ENCODE measurements at regions not wholly inside any gene's neighbourhood (a gene's known extent, or its start where the extent isn't known, plus 50 kb on each side); places are given as distances from the start of the nearest gene placed in this dataset.

DNA sequence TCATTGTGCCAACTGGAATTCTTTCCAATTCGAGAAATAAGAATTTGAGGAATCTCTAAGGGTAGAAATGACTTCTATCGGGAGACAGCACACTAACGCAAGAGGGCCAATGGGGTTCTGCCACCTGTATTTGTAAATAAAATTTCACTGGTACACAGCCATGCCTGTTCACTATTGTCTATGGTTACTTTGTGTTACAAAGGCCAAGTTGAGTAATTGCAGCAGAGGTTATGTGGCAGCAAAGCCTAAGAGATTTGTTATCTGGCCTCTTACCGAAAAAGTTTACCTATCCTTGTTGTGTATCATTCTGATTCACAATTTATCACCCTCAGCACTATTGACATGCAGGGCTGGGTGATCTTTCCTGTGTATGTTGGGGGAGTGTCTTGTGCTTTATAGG lies 278.0 kb downstream of the KLF5 start:
- H3K79me2 ChIP-seq (ENCODE audit: insufficient read depth, low read depth), result no peaks in the 10 kb centered on the region
- H4K20me1 ChIP-seq (ENCODE audit: insufficient read depth), result no peaks in the 10 kb centered on the region
- no peak overlapping the region for H3K9ac ChIP-seq
- H3K27ac ChIP-seq, result no peak overlapping the region
- H3K36me3 ChIP-seq (ENCODE audit: insufficient read depth), result no peaks in the 10 kb centered on the region
- no peaks in the 10 kb centered on the region for H3K27me3 ChIP-seq (ENCODE audit: insufficient read depth, low read depth)
- no peak overlapping the region for H3K4me2 ChIP-seq
- H3K4me3 ChIP-seq (IDR thresholded peaks at IDR 0.05; ENCODE audit: insufficient read depth, low read depth, low read length), result no peak overlapping the region
- no peaks in the 10 kb centered on the region for H3K4me1 ChIP-seq (ENCODE audit: low read depth, poor library complexity, severe bottlenecking)
- TF ChIP-seq, protein P1, sequence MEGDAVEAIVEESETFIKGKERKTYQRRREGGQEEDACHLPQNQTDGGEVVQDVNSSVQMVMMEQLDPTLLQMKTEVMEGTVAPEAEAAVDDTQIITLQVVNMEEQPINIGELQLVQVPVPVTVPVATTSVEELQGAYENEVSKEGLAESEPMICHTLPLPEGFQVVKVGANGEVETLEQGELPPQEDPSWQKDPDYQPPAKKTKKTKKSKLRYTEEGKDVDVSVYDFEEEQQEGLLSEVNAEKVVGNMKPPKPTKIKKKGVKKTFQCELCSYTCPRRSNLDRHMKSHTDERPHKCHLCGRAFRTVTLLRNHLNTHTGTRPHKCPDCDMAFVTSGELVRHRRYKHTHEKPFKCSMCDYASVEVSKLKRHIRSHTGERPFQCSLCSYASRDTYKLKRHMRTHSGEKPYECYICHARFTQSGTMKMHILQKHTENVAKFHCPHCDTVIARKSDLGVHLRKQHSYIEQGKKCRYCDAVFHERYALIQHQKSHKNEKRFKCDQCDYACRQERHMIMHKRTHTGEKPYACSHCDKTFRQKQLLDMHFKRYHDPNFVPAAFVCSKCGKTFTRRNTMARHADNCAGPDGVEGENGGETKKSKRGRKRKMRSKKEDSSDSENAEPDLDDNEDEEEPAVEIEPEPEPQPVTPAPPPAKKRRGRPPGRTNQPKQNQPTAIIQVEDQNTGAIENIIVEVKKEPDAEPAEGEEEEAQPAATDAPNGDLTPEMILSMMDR (conservative IDR thresholded peaks at IDR 0.05; ENCODE audit: low read depth, low read length), result no peak
- no peak overlapping the region for H2AFZ ChIP-seq (ENCODE audit: low read depth)

DNA sequence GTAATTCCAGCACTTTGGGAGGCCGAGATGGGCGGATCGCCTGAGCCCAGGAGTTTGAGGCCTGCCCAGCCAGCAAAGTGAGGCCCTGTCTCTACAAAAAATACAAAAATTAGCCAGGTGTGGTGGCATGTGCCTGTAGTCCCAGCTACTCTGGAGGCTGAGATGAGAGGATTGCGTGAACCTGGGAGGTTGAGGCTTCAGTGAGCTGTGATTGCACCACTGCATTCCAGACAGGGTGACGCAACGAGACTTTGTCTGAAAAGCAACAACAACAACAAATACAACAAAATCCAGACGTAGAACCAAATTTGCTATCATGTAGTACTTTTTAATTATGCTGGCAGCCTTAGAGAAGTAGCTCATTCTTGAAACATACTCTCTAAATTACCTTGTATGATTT lies 277.1 kb downstream of the KLF5 start:
- Histone ChIP-seq H3K36me3 (ENCODE audit: insufficient read depth) (no peaks in the 10 kb centered on the region), H3K27ac (no peak overlapping the region), H3K9ac (no peak overlapping the region), H3K4me2 (no peak overlapping the region), H2AFZ (ENCODE audit: low read depth) (no peak overlapping the region), H3K27me3 (ENCODE audit: insufficient read depth, low read depth) (no peaks in the 10 kb centered on the region), H3K79me2 (ENCODE audit: insufficient read depth, low read depth) (no peaks in the 10 kb centered on the region), H4K20me1 (ENCODE audit: insufficient read depth) (no peaks in the 10 kb centered on the region), H3K4me1 (ENCODE audit: low read depth, poor library complexity, severe bottlenecking) (no peaks in the 10 kb centered on the region), H3K4me3 (IDR thresholded peaks at IDR 0.05; ENCODE audit: insufficient read depth, low read depth, low read length) (no peak overlapping the region)
- TF ChIP-seq, protein P1 (conservative IDR thresholded peaks at IDR 0.05; ENCODE audit: low read depth, low read length), result no peak

DNA sequence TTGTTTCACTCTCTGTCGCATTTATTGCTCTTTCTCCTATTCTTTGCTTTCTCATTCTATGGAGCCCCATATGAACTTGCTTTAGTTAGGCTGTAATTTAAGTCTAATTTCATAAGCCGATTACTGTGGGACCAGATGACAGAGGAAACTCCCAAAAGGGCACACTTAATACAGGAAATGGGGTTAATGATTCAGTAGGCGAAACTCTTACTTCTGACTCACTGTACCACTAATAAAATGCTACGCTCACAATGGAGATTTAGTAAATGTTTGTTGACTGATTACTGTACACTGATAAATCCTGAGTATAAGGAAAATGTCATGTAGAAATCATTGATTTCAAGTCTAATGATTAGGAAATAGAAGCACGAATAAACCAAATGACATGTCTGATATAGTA lies 276.4 kb downstream of the KLF5 start:
- H3K79me2 ChIP-seq (ENCODE audit: insufficient read depth, low read depth), result no peaks in the 10 kb centered on the region
- no peaks in the 10 kb centered on the region for H3K27me3 ChIP-seq (ENCODE audit: insufficient read depth, low read depth)
- no peak overlapping the region for H3K27ac ChIP-seq
- no peak overlapping the region for H2AFZ ChIP-seq (ENCODE audit: low read depth)
- H4K20me1 ChIP-seq (ENCODE audit: insufficient read depth), result no peaks in the 10 kb centered on the region
- H3K4me3 ChIP-seq (IDR thresholded peaks at IDR 0.05; ENCODE audit: insufficient read depth, low read depth, low read length), result no peak overlapping the region
- TF ChIP-seq, protein P1 (conservative IDR thresholded peaks at IDR 0.05; ENCODE audit: low read depth, low read length), result no peak
- H3K36me3 ChIP-seq (ENCODE audit: insufficient read depth), result no peaks in the 10 kb centered on the region
- H3K9ac ChIP-seq, result no peak overlapping the region
- no peak overlapping the region for H3K4me2 ChIP-seq
- no peaks in the 10 kb centered on the region for H3K4me1 ChIP-seq (ENCODE audit: low read depth, poor library complexity, severe bottlenecking)

DNA sequence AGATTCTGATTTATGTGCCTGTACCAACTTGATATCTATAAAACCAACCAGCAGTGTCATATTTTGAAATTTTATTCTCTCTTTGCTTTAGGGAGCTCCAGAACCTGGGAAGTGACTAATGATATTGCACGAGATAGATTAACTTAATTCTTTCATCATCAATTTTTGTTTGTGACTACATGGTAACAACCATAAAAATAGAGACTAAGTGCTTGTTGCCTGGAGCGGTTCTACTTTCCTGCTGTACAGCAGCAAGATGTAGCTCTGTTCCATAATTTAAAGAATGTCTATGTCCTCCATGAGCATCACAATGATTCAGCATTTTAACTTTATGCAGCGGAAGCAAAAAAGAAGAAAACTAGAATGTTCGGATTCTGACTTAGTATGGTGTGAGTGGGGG lies 275.6 kb downstream of the KLF5 start:
- no peaks in the 10 kb centered on the region for H3K36me3 ChIP-seq (ENCODE audit: insufficient read depth)
- TF ChIP-seq, protein P1 (conservative IDR thresholded peaks at IDR 0.05; ENCODE audit: low read depth, low read length), result no peak

More for the DNA sequence above, 275.6 kb downstream of the KLF5 start:
- Histone ChIP-seq H3K9ac (no peak overlapping the region), H3K4me1 (ENCODE audit: low read depth, poor library complexity, severe bottlenecking) (no peaks in the 10 kb centered on the region), H2AFZ (ENCODE audit: low read depth) (no peak overlapping the region), H3K4me3 (IDR thresholded peaks at IDR 0.05; ENCODE audit: insufficient read depth, low read depth, low read length) (no peak overlapping the region), H3K4me2 (no peak overlapping the region), H3K27me3 (ENCODE audit: insufficient read depth, low read depth) (no peaks in the 10 kb centered on the region), H3K27ac (no peak overlapping the region), H3K79me2 (ENCODE audit: insufficient read depth, low read depth) (no peaks in the 10 kb centered on the region), H4K20me1 (ENCODE audit: insufficient read depth) (no peaks in the 10 kb centered on the region)
